ENCODE measurements at regions not wholly inside any gene's neighbourhood (a gene's known extent, or its start where the extent isn't known, plus 50 kb on each side); places are given as distances from the start of the nearest gene placed in this dataset.
"Not testable (repeated sequence)": the region's sequence is repeated elsewhere in the genome, so short reads cannot be mapped to it uniquely, and the experiment has no call there.

DNA sequence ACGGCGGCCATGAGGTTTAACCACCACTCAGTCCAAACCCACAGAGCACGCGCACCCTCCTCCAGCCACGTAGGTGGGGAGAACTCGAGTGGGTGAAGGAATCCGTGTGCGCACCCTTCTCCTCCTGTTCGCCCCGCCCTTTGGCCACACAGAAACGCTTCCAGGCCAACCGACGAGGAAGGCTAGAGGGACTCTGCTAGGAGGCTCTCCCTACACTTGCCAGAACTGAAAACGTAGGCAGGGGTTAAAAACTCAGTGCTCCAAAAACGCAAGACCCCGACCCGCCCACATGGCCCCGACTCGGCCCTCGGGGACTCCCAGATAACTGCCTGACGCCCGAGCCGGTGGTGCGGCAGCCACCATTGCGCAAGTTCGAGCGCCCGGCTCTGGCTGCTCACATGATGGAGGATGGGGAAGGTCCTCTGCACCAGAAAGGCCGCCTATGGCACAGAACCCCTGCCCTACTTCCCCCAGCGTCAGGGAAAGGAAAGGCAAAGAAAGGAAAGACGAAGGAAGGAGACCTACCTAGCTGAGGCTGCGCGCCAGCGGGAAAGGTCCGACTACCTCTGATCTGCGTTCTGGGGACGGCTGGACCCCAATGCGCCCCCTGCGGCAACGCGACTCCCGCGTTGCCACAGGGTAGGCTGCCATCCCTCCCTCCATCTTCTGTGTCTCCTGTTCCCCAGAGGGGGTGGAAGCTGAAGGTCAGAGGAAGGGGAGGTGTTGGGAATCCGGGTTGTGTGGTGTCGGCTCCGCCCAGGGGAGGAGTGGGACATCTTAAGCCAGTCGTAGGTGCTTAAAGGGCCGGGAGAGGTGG, 201.9 kb upstream of the AGTR2 start:
- peak in 1 of 3 donors; percentile 31 for TF ChIP-seq POLR2A (IDR thresholded peaks at IDR 0.05)
- TF ChIP-seq, protein P1, sequence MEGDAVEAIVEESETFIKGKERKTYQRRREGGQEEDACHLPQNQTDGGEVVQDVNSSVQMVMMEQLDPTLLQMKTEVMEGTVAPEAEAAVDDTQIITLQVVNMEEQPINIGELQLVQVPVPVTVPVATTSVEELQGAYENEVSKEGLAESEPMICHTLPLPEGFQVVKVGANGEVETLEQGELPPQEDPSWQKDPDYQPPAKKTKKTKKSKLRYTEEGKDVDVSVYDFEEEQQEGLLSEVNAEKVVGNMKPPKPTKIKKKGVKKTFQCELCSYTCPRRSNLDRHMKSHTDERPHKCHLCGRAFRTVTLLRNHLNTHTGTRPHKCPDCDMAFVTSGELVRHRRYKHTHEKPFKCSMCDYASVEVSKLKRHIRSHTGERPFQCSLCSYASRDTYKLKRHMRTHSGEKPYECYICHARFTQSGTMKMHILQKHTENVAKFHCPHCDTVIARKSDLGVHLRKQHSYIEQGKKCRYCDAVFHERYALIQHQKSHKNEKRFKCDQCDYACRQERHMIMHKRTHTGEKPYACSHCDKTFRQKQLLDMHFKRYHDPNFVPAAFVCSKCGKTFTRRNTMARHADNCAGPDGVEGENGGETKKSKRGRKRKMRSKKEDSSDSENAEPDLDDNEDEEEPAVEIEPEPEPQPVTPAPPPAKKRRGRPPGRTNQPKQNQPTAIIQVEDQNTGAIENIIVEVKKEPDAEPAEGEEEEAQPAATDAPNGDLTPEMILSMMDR (IDR thresholded peaks at IDR 0.05) = no peak
- peak overlapping the region in 3 of 4 donors; percentile 50 to 68 (median 59) for H3K27ac ChIP-seq
- H3K9me3 ChIP-seq = no peaks in the 10 kb centered on the region
- DNase-seq = peak; percentile 22 to 43 (median 40)
- WGBS, 2 donors = 0 to 1% methylated on average over 21 to 48 of the region's 48 CpGs
- no peaks in the 10 kb centered on the region for H3K27me3 ChIP-seq
- peak; percentile 83 for ATAC-seq
- intact Hi-C loops (cut with DNase I) = no loop called here
- no peaks in the 10 kb centered on the region for H3K4me1 ChIP-seq
- peak overlapping the region; percentile 11 to 45 for H3K4me3 ChIP-seq
- H3K36me3 ChIP-seq (replicated peaks in 1 of 2; ENCODE audit: insufficient read depth in 1 of 2, low read depth in 2 of 2) = no peaks in the 10 kb centered on the region

DNA sequence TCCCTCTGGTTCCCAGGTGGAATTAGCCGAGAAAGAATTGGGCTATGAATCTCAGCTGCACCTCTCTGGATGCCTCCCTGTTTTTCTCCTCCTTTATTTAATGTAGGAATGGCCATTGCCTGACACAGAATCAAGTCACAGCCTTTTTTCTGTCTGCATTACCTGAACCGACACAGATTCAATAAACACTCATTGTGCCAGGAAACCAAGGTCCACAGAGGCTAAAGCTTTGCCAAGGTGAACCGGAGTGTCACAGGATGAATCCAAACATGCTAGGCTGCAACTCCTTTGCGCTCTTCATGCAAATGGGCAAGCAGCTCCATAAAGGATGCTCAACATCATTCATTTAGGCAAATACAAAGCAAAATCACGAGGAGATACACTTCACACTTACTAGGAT, 199.8 kb upstream of the AGTR2 start:
- 30 to 35% methylated on average over 5 of the region's 5 CpGs for WGBS, 2 donors
- H3K27ac ChIP-seq = no peak overlapping the region
- no peaks in the 10 kb centered on the region for H3K9me3 ChIP-seq
- H3K4me1 ChIP-seq = no peaks in the 10 kb centered on the region
- H3K4me3 ChIP-seq = no peak overlapping the region
- intact Hi-C loops (cut with DNase I) = no loop called here
- DNase-seq (no peak), ATAC-seq (no peak)
- TF ChIP-seq, protein P1 (IDR thresholded peaks at IDR 0.05) = no peak
- no peak for TF ChIP-seq POLR2A (IDR thresholded peaks at IDR 0.05)
- no peaks in the 10 kb centered on the region for H3K27me3 ChIP-seq
- no peaks in the 10 kb centered on the region for H3K36me3 ChIP-seq (replicated peaks in 1 of 2; ENCODE audit: insufficient read depth in 1 of 2, low read depth in 2 of 2)

DNA sequence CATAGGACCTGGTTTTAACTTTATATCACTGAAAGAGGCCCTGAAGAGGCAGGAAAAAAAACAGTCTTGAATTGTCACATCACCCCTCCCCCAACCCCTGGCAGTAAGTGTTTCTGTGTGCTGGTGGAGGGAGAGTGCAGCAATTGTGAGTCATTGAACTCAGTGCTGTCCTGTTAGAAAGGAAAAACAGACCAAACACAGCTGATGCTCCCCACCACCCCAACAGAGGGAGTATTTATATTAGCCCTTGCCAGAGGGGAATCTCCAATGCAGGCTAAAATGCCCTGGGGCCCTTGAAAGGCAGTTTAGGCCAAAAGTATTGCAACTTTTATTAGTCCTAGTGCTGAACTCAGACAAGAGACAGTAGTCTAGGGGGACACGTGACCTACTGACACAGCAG, 197.8 kb upstream of the AGTR2 start:
- Histone ChIP-seq H3K9me3 (no peaks in the 10 kb centered on the region), H3K27ac (no peak overlapping the region), H3K4me3 (no peak overlapping the region), H3K4me1 (no peaks in the 10 kb centered on the region), H3K36me3 (replicated peaks in 1 of 2; ENCODE audit: insufficient read depth in 1 of 2, low read depth in 2 of 2) (no peaks in the 10 kb centered on the region), H3K27me3 (no peaks in the 10 kb centered on the region)
- 83% methylated on average over 1 of the region's 1 CpG; no CpG with 5 or more reads in 1 of the 2 donors for WGBS, 2 donors
- ATAC-seq (no peak), DNase-seq (no peak)
- intact Hi-C loops (cut with DNase I) = no loop called here
- TF ChIP-seq, protein P1 (IDR thresholded peaks at IDR 0.05) = no peak
- TF ChIP-seq POLR2A (IDR thresholded peaks at IDR 0.05) = no peak

DNA sequence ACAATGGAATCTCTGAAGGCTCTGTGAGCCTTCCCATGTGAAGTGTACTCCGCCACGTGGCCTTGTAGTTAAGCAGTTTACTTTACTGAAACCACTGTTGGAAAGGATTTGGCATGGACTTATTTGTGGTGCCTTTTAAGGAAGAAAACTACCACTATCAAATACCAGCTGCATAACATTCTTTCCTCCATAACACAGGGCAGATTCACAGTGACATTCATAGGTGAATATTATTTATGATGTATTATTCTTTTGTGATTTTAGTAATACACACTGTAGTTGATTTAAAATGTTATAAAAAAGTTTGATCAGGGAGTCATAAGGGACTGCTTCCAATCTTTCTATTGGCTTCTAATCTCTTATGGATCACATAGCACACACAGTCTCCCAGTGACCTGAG, 192.5 kb upstream of the AGTR2 start:
- H3K27me3 ChIP-seq = no peaks in the 10 kb centered on the region
- ATAC-seq (no peak), DNase-seq (no peak)
- no peak overlapping the region for H3K4me3 ChIP-seq
- no peaks in the 10 kb centered on the region for H3K9me3 ChIP-seq
- 53 to 66% methylated on average over 2 of the region's 2 CpGs for WGBS, 2 donors
- TF ChIP-seq, protein P1 (IDR thresholded peaks at IDR 0.05) = no peak
- no peak for TF ChIP-seq POLR2A (IDR thresholded peaks at IDR 0.05)
- intact Hi-C loops (cut with DNase I) = no loop called here
- H3K27ac ChIP-seq = no peak overlapping the region
- no peaks in the 10 kb centered on the region for H3K36me3 ChIP-seq (replicated peaks in 1 of 2; ENCODE audit: insufficient read depth in 1 of 2, low read depth in 2 of 2)
- H3K4me1 ChIP-seq = no peaks in the 10 kb centered on the region

DNA sequence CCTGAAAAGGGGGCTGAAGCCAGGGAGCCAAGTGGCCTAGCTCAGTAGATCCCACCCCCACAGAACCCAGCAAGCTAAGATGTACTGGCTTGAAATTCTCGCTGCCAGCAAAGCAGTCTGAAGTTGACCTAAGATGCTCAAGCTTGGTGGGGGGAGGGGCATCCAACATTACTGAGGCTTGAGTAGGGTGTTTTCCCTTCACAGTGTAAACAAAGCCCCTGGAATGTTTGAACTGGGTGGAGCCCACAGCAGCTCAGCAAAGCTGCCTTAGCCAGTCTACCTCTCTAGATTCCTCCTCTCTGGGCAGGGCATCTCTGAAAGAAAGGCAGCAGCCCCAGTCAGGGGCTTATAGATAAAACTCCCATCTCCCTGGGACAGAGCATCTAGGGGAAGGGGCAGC, 187.4 kb upstream of the AGTR2 start:
- H3K9me3 ChIP-seq; H3K27ac ChIP-seq; intact Hi-C loops (cut with DNase I); H3K36me3 ChIP-seq (replicated peaks in 1 of 2; ENCODE audit: insufficient read depth in 1 of 2, low read depth in 2 of 2); ATAC-seq; DNase-seq; H3K4me3 ChIP-seq; H3K27me3 ChIP-seq; H3K4me1 ChIP-seq: not testable (repeated sequence)
- 40 to 60% methylated on average over 1 of the region's 1 CpG for WGBS, 2 donors

DNA sequence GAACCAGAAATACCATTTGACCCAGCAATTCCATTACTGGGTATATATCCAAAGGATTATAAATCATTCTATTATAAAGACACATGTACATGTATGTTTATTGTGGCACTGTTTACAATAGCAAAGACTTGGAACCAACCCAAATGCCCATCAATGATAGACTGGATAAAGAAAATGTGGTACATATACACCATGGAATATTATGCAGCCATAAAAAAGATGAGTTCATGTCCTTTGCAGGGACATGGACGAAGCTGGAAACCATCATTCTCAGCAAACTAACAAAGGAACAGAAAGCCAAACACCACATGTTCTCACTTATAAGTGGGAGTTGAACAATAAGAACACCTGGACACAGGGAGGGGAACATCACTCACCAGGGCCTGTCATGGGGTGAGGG, 183.1 kb upstream of the AGTR2 start:
- ATAC-seq; H3K9me3 ChIP-seq; H3K27ac ChIP-seq; H3K27me3 ChIP-seq; H3K36me3 ChIP-seq (replicated peaks in 1 of 2; ENCODE audit: insufficient read depth in 1 of 2, low read depth in 2 of 2); H3K4me3 ChIP-seq; intact Hi-C loops (cut with DNase I); DNase-seq; H3K4me1 ChIP-seq: not testable (repeated sequence)
- WGBS, 2 donors = 100% methylated on average over 1 of the region's 1 CpG; no CpG with 5 or more reads in 1 of the 2 donors
